ENCODE measurements at regions not wholly inside any gene's neighbourhood (a gene's known extent, or its start where the extent isn't known, plus 50 kb on each side); places are given as distances from the start of the nearest gene placed in this dataset.
A peak's percentile ranks its signal among the peaks of the same experiment; 100 is the strongest.
"Not testable (repeated sequence)": the region's sequence is repeated elsewhere in the genome, so short reads cannot be mapped to it uniquely, and the experiment has no call there.

DNA sequence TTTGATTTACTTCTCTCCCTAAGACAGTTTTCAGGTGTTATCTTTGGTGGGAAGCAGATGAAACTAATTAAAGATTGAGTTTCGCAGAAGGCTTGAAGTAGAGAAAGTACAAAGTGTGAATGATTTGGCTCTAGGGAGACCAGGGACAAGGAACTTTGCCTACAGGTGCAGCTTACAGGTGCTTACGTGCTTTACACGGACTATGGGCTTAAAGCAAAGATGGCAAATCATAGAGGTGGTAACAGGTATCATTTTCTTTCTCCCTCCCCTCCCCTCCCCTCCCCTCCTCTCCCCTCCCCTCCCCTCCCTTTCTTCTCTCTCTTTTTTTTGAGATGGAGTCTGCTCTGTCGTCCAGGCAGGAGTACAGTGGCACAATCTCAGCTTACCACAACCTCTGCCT, 136.3 kb downstream of the SLC35B3 start:
- Mint-ChIP-seq H3K9me3 (peaks cover 5% of the 10 kb centered on the region), H3K4me1 (no peaks in the 10 kb centered on the region), H3K4me3 (no peak overlapping the region), H3K27me3 (no peaks in the 10 kb centered on the region), H3K36me3 (no peaks in the 10 kb centered on the region), H3K27ac (no peak overlapping the region)
- no peak for ATAC-seq

DNA sequence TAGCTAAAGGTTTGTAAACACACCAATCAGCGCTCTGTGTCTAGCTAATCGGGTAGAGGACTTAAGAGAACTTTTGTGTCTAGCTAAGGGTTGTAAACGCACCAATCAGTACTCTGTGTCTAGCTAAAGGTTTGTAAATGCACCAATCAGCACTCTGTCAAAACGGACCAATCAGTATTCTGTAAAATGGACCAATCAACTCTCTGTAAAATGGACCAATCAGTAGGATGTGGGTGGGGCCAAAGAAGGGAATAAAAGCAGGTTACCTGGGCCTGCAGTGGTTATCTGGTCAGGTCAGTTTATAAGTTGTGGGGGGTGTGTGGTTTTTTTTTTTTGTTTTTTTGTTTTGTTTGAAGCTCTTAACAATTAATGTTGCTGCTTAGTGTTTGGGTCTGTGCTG, 152.4 kb downstream of the SLC35B3 start:
- not testable (repeated sequence) for H3K4me1 Mint-ChIP-seq, H3K27ac Mint-ChIP-seq, H3K36me3 Mint-ChIP-seq, ATAC-seq, H3K9me3 Mint-ChIP-seq, H3K27me3 Mint-ChIP-seq, H3K4me3 Mint-ChIP-seq

DNA sequence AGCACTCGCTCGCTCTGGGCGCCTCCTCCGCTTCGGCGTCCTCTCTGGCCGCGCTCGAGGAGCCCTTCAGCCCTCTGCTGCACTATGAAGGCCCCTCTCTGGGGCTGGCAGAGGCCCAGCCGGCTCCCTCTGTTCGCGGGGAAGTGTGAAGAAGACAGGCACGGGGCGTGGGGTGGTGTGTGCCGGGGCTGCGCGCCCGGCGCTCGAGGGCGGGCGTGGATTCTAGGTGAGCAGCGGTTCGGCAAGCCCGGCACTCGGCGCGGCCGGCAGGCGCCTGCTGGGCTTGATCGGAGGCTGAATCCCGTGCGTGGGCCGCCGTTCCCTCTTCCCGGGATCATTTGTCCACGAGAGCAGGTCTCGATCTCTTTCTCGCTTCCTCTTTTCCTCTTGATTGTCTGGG, 153.0 kb downstream of the SLC35B3 start:
- H3K27me3 Mint-ChIP-seq = peaks cover 11% of the 10 kb centered on the region
- H3K36me3 Mint-ChIP-seq = no peaks in the 10 kb centered on the region
- ATAC-seq = peak; percentile 34
- H3K9me3 Mint-ChIP-seq = peaks cover 3% of the 10 kb centered on the region
- no peaks in the 10 kb centered on the region for H3K4me1 Mint-ChIP-seq
- no peak overlapping the region for H3K4me3 Mint-ChIP-seq
- no peak overlapping the region for H3K27ac Mint-ChIP-seq

DNA sequence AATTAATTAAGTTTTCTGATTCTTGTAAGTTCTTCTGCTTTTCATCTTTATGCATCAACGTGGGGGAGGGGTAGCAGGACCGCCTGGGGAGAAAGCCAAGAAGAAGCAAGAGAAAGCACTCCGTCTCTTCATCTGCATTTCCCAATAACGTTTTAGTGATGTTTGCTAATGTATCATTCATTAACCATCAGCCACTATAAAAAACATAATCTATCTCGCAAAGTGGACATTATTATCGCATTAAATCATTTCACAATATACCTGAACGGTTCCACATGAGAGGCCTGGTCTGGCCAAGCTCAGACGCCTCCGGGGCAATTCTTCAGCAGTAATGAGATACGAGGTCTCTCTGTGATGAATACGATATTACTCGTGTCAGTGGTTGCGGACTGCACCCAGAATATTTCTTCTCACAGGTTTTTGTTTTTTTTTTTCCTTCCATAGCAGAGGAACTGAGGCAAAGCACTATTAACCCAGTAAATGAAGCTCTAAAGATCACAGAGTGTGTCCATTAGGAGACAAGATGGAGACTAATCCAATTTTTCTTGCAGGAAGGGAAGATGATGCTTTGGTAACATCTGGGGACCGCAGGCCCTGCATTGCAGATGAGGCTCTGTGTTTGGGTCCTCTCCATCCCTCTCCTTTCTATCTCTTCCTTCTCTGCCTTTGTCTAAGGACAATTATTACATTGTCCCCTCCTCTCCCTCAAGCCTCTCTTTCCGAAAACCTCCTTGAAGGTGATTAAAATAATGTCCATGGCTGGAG, 156.1 kb downstream of the SLC35B3 start:
- Mint-ChIP-seq H3K4me1 (no peaks in the 10 kb centered on the region), H3K4me3 (no peak overlapping the region), H3K36me3 (no peaks in the 10 kb centered on the region), H3K9me3 (peaks cover 3% of the 10 kb centered on the region), H3K27ac (no peak overlapping the region), H3K27me3 (peaks cover 19% of the 10 kb centered on the region)
- no peak for ATAC-seq

DNA sequence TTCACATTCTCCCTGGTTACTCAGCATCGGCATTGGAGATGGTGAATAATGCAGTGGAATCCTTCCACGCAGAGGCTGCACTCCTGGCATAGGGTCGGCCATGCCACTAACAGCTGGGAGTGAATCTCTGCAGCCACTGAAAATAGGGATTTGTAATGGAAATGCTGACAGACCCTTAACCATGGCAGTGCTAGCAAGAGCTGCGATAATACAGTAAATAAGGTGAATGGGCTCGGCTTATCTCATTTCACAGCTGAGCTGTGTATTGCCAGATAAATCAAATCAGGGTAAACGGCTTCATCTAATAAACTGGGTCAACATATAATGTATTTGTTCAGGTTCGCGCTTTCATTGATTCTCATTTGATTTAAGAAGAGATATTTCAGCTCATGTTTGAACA, 156.8 kb downstream of the SLC35B3 start:
- Mint-ChIP-seq H3K27ac (no peak overlapping the region), H3K36me3 (no peaks in the 10 kb centered on the region), H3K9me3 (peaks cover 3% of the 10 kb centered on the region), H3K4me3 (no peak overlapping the region), H3K27me3 (peaks cover 19% of the 10 kb centered on the region), H3K4me1 (no peaks in the 10 kb centered on the region)
- ATAC-seq = no peak

DNA sequence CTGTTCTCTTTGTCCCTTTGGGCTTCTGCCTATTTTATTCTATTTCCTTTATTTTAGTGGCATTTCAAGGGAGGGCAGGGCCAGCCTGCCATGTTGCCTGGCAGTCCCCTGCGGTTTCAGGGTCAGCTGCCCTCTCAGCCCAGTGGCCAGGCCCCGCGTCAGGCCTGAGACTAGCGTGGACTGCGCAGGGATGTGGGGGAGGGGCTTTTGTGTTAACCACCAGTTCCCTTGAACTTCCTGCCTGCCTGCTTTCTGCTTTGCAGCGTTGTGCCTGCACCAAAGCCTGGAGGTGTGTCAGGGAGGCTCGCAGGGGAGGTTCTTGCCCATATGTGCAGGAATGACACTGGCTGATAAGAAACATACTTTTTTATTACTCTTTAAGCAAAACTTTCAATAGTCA, 157.6 kb downstream of the SLC35B3 start:
- peaks cover 19% of the 10 kb centered on the region for H3K27me3 Mint-ChIP-seq
- H3K27ac Mint-ChIP-seq = no peak overlapping the region
- peaks cover 3% of the 10 kb centered on the region for H3K9me3 Mint-ChIP-seq
- no peaks in the 10 kb centered on the region for H3K36me3 Mint-ChIP-seq
- no peaks in the 10 kb centered on the region for H3K4me1 Mint-ChIP-seq
- H3K4me3 Mint-ChIP-seq = no peak overlapping the region
- no peak for ATAC-seq

DNA sequence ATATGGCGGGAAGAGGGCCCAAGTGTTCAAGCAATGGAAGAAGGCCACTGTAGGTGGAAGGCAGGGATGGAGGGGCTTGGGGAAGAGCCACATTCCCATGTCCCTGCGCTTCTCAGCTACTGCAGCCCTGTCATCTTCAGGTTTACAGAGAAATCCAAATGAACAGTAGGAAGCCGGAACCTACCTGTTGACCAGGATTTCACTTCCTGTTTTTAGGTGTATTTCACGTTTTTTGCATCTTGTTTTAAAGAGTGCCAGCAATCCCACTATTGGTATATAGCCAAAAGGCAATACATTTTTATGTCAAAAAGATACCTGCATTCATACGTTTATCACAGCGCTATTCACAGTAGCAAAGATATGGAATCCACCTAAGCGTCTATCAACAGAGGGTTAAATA, 159.2 kb downstream of the SLC35B3 start:
- ATAC-seq = no peak
- H3K27me3 Mint-ChIP-seq = peaks cover 19% of the 10 kb centered on the region
- no peaks in the 10 kb centered on the region for H3K4me1 Mint-ChIP-seq
- H3K4me3 Mint-ChIP-seq = no peak overlapping the region
- H3K9me3 Mint-ChIP-seq = no peaks in the 10 kb centered on the region
- no peaks in the 10 kb centered on the region for H3K36me3 Mint-ChIP-seq
- no peak overlapping the region for H3K27ac Mint-ChIP-seq

DNA sequence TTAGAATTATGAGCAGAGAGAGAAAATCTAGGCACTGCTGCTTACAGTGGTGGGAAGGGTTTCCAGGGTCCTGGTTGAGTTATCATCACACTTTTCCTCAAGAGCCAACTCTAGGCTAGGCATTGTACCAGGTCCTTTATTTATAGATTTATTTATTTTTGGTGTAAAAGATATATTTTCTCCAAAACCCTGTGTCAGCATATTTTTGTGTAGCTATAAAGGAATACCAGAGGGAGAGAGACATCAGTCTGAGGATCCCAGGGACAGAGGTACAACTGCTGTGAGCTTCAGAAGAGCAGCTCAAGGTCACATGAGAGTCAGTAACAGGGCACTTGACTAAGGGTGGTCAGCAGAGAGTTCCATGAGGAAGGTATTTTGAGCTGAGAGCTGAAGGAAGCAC, 159.7 kb downstream of the SLC35B3 start:
- Mint-ChIP-seq H3K27ac (no peak overlapping the region), H3K27me3 (peaks cover 19% of the 10 kb centered on the region), H3K4me3 (no peak overlapping the region), H3K9me3 (no peaks in the 10 kb centered on the region), H3K36me3 (no peaks in the 10 kb centered on the region), H3K4me1 (no peaks in the 10 kb centered on the region)
- no peak for ATAC-seq

DNA sequence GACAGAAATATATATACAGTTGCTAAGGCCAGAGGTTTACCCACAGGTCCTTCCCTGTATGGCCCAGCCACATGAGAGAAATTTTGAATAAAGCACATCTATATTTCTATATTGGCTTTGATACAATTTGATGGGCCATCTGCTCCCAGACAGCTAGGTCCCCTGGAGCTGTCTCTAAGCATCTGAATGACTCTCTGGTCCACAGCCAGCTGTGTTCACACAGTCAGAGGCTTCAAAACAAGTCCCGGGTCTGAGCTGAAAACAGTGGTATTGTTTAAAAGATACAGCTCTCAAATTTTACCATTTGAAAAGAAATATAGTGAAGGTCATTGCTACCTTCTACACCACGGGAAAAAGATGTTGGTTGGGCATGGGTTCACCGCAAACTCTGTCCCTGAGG, 161.1 kb downstream of the SLC35B3 start:
- H3K27ac Mint-ChIP-seq = no peak overlapping the region
- H3K27me3 Mint-ChIP-seq = peaks cover 19% of the 10 kb centered on the region
- H3K36me3 Mint-ChIP-seq = no peaks in the 10 kb centered on the region
- no peak overlapping the region for H3K4me3 Mint-ChIP-seq
- peaks cover 2% of the 10 kb centered on the region for H3K9me3 Mint-ChIP-seq
- no peak for ATAC-seq
- no peaks in the 10 kb centered on the region for H3K4me1 Mint-ChIP-seq

DNA sequence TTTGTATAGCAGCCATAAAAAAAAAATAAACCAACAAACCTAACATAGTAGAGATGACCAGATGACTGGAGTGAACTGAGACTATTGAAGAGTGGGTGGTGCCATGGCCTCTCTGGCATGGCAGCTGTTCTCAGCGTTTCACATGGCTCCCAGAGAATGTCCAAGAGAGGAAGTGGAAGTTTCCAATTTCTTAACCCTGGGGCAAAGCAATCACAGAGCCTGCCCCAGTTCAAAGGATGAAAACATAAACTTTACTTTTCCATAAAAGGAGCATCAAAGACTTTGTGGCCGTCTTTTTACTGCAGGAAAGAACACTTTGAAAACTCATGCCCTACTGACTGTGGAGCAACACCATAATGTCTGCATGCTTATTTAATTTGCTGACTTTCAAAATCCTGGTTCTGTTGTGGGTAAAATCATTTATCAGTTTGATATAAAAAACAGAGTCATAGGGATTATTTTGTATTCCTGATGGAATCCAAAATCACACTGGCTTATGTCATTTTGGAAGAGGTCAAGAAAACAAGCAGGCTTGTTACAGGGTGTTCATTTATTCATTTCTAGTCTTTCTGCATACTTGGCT, 165.4 kb downstream of the SLC35B3 start:
- ATAC-seq = no peak
- H3K4me3 Mint-ChIP-seq = no peak overlapping the region
- no peak overlapping the region for H3K27ac Mint-ChIP-seq
- peaks cover 3% of the 10 kb centered on the region for H3K9me3 Mint-ChIP-seq
- no peaks in the 10 kb centered on the region for H3K36me3 Mint-ChIP-seq
- H3K4me1 Mint-ChIP-seq = no peaks in the 10 kb centered on the region
- H3K27me3 Mint-ChIP-seq = peaks cover 21% of the 10 kb centered on the region

DNA sequence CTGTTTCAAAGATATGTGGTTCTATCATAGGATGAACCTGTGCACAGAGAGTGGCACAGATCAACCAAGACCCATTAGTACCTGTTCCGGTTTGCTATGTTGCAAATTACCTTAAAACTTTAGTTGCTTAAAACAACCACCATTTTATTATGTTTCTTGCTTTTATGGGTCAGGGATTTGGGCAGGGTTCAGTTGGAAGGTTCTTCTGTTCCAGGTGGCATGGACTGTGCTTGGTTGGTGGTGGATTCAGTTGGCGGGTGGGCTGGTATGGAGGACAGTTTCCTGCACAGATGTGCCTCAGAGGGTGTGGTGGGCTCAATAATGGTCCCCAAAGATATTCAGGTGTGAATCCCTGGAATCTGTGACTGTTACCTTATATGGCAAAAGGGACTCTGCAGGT, 166.3 kb downstream of the SLC35B3 start:
- Mint-ChIP-seq H3K36me3 (no peaks in the 10 kb centered on the region), H3K4me3 (no peak overlapping the region), H3K27me3 (peaks cover 30% of the 10 kb centered on the region), H3K27ac (no peak overlapping the region), H3K9me3 (peaks cover 3% of the 10 kb centered on the region), H3K4me1 (no peaks in the 10 kb centered on the region)
- no peak for ATAC-seq

DNA sequence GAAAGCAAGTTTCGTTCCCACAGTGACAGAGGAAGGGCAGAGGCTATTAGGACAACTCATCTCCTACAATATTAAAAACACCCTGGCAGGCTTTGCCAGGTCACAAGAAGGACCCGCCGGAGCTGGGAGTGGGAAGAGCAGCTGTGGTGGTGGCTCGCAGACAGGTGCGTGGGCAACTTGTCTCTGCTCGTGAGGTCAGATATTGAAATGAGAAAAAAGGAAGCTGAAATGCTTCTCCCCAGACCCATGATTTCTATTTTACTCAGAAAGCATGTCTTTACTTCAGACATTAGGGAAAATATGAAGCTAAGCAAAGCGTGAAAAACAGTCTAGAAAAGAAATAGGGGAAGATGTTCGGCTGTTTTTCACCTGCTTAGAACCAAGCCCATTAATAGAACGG, 166.3 kb upstream of the EEF1E1 start:
- Mint-ChIP-seq H3K36me3 (no peaks in the 10 kb centered on the region), H3K9me3 (peaks cover 3% of the 10 kb centered on the region), H3K27ac (no peak overlapping the region), H3K4me3 (no peak overlapping the region), H3K4me1 (no peaks in the 10 kb centered on the region), H3K27me3 (peaks cover 34% of the 10 kb centered on the region)
- ATAC-seq = no peak

DNA sequence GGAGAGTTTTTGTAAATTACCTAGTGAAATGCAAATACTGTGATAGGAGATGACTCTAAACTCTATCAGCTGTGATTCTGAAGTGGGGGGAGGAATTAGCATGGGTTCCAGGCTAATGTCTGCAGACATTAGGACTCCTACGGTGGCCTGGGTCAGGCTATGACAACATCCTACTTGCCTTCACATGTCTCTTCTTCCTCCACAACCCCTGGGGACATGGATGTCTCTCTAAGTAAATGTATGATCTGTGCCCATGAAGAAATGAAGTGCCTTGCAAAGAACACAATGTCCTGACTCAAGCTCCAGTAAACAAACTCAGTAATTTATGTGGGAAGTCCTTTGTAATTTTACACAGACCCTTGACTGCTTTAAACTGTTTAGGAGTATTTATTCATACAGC, 165.8 kb upstream of the EEF1E1 start:
- no peaks in the 10 kb centered on the region for H3K4me1 Mint-ChIP-seq
- no peak overlapping the region for H3K27ac Mint-ChIP-seq
- no peak overlapping the region for H3K4me3 Mint-ChIP-seq
- ATAC-seq = no peak
- peaks cover 3% of the 10 kb centered on the region for H3K9me3 Mint-ChIP-seq
- H3K36me3 Mint-ChIP-seq = no peaks in the 10 kb centered on the region
- peaks cover 39% of the 10 kb centered on the region for H3K27me3 Mint-ChIP-seq

DNA sequence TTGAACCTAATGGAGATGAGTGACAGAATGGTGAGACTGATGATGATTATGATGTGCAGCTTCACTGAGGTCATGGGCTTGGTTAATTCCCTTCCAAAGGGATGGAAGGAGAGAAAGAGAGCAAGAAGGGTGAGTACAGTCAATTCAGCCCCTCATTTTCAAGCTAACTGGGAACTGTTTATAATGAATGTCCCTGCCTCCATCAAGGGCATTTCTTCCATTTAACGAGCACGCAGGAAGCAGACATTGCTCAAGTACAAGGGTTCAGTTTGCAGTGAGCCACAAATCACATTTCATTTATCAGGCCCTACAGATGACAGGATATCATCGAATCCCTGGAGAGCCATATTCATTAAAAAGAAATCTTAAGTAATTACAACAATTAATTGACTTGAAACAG, 158.3 kb upstream of the EEF1E1 start:
- no peaks in the 10 kb centered on the region for H3K9me3 Mint-ChIP-seq

DNA sequence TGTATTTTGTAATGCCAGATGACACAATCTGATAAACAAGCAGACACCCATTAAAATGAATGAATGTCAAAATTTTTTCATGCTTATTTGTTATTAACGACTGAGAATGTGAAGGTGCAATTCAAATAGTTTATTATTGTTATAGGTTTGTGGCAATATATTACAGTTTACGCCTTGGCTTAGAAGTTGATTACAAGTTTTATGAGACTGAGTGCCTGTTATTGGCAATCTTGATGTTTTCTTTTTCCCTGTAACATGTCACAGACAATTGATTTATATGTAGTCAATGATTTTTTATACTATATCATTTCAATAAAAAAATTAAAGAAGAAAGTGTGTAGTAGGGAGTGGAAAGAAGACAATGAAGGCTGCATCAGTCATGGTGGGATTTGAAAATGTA, 144.1 kb upstream of the EEF1E1 start:
- H3K27ac Mint-ChIP-seq = no peak overlapping the region
- peaks cover 24% of the 10 kb centered on the region for H3K27me3 Mint-ChIP-seq
- no peaks in the 10 kb centered on the region for H3K36me3 Mint-ChIP-seq
- no peaks in the 10 kb centered on the region for H3K4me1 Mint-ChIP-seq
- H3K9me3 Mint-ChIP-seq = no peaks in the 10 kb centered on the region
- H3K4me3 Mint-ChIP-seq = no peak overlapping the region
- no peak for ATAC-seq

More for the DNA sequence above, 158.3 kb upstream of the EEF1E1 start:
- Mint-ChIP-seq H3K4me3 (no peak overlapping the region), H3K27me3 (peaks cover 30% of the 10 kb centered on the region), H3K27ac (no peak overlapping the region), H3K36me3 (no peaks in the 10 kb centered on the region), H3K4me1 (no peaks in the 10 kb centered on the region)
- no peak for ATAC-seq

DNA sequence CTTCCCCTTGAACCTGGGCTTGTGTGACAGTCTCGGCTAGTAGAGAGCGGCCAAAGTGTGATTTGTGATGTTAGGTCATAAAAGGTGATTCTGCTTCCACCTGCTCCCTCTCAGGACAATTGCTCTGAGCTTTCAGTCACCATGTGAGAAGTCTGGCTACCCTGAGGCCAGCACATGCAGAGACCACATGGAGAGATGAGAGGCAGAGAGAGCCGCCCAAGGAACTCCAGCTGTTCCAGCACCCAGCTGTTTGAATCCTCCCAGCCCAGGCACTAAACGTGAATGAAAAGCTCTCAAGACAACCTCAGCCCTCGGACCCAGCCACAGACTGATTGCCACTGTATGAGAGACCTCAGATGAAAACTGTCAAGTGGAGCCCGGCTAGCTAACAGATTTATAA, 143.4 kb upstream of the EEF1E1 start:
- ATAC-seq = no peak
- H3K4me3 Mint-ChIP-seq = no peak overlapping the region
- no peaks in the 10 kb centered on the region for H3K36me3 Mint-ChIP-seq
- H3K4me1 Mint-ChIP-seq = no peaks in the 10 kb centered on the region
- no peak overlapping the region for H3K27ac Mint-ChIP-seq
- H3K9me3 Mint-ChIP-seq = no peaks in the 10 kb centered on the region
- H3K27me3 Mint-ChIP-seq = peaks cover 25% of the 10 kb centered on the region
